ENCODE measurements at regions not wholly inside any gene's neighbourhood (a gene's known extent, or its start where the extent isn't known, plus 50 kb on each side); places are given as distances from the start of the nearest gene placed in this dataset.

DNA sequence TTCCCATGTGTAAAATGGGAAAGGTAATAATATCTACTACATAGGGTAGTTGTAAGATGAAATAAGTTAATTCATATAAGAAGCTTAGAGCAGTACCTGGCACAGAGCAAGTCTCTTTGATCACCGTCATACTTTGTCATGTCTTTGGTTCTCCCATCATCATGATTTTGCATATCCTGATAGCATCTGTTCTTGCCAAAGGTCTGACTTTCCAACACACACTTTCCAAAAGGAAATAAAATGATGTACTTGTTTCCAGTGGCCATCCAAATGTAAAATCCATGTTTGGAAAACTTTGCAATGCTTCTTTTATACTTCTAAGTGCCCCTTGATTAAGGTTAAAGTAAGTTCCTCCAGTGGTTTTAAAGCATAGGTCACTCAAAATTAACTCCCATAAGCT, 266.9 kb upstream of the PTGER4 start:
- DNase-seq: no peak

DNA sequence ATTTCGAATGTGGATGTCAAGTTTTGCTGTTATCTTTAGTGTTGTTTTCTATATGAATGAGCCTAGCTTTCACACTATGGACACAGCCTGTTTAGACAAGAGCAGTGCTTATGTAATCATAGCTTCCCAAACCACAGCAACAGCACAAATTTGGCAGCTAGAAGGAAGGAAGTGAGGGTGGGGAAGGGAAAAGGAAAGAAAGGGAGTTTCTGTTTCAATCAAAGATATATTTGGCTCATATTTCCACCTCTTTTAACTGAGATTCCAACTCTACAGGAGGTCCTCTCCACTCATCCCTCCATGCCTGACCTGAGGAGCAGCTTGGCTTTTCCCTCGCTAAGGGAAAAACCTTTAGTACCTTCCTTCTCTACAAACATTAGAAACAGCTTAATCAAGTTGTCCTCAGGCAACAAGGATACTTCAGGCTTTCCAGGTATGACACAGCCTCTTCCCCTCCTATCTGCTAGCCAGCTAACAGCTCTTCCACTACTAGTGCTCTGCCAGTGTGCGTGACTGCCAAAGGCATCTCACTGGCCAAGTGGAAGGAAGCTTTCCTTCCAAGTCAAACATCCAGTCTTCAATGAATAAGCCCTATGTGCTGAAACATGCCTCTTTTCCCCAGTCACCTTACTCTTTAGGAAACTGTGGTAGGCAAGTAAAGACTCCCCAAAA, 268.6 kb upstream of the PTGER4 start:
- no peak for DNase-seq

DNA sequence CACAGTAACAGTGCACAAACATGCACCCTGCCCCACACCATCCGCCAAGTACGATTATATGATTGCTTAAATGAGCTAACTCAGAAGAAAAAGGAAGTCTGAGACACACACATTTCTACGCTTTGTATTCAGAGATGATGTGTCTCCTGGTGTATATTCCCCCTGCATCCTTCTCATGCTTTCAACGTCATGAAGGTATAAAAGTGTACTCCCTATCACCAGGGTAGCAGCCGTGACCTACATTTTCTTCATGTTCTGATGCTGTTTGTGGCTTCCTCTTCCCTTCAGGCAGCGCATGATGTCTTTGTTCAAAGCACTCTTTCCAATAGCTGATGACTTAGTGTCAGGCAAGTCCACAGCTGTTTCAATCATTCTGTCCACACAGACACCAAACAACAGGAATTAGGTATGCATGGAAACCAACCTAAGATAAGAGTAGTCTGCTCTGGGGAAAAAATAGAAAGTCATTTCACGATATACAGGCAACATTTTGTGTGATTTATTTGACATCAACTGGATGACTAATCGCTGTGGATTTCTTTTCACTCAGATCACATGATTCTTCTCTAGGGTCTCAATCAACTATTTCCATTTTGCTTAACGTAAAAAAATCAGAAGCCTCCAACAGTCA, 269.4 kb upstream of the PTGER4 start:
- DNase-seq: peak in 1 of 2 donors; percentile 61

DNA sequence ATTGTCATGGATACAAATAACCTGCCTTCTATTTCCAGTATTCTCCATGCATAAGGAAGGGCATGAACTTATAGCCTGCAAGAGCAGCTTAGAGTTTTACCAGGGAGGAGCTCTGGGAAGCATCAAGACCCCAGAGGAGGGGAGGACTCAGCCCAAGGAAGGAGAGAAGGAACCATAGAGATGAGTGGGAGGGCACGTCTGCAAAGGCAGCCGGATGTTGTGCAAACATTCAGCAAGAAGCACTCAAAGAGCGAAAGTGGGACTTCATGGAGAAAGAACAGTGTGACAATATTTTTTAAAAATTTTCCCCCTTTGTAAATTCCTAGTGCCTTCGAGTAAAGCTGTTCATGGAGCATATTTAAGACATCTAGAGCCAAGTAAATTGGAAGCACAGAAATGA, 270.1 kb upstream of the PTGER4 start:
- DNase-seq: no peak

DNA sequence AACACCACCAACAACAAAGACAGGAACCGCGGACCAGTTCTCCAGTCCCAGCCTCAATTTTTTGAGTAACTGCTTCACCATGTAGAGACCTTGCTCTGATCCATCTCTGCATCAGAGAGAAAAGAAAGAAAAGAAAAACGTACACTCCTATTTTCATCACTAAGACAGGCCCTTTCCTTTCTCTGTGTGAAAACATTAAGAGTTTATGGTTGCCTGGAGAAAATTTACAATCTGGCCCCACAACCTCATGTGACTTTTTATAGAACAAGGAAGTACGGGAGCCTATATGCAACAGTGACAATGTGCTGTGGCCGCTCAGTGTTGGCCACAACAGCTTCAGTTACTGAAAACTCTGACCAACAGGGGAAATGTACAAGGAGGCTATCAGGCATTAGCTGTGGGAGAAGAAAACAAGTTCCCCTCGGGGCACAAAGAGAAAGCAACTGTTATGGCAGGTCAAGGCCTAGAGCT, 272.9 kb upstream of the PTGER4 start:
- DNase-seq: no peak

DNA sequence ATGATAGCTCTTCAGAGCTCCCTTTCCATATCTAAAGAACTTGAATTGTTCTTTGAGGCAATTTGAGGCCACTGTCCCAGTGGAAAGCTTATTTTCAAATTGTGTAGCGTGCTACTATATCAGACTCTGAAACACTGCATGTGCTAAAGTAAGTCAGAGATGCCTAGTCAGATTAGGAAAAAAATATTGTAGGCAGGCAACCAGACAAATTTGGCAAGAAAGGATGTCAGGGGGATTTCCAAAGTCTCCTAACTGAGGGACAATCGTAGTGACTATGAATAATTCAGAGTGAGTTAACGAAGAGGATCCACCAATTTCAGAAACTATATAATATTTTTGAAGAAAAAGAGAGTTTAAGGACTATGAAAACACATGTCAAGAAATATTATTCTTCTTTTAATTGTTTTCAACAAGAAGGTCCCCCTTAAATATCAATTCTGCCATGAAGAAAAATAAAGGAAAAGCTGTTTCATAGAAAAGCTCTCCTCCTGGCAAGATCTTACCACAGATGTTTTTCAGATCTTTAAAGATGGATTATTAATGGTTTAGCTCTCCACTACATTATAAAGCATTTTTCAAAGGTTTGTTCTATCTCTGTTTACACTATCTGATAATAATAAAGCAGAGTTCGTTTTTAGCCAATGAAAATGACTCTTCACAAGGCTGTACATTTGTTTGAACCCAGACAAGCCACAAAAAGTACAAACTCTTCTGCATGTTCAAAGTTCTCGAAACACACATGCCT, 273.5 kb upstream of the PTGER4 start:
- DNase-seq: no peak

DNA sequence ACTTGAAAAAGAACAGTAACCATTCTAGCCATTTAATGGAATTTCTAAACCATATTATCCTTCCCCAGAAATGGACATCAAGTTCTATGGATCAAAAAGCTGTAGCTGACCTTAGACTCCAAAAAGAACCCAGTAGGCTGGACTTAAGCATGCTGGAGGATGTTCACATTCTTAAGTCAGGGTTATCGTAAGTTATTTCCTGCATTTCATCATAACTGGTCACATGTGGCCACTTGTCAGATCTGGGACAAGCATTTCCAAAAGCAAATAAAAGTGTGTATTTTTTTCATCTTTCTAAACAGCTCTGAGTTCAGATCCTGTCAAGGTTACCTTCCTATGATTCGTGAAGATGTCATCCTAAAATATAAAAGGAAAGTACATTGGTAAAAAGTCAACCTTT, 274.5 kb upstream of the PTGER4 start:
- DNase-seq: no peak

DNA sequence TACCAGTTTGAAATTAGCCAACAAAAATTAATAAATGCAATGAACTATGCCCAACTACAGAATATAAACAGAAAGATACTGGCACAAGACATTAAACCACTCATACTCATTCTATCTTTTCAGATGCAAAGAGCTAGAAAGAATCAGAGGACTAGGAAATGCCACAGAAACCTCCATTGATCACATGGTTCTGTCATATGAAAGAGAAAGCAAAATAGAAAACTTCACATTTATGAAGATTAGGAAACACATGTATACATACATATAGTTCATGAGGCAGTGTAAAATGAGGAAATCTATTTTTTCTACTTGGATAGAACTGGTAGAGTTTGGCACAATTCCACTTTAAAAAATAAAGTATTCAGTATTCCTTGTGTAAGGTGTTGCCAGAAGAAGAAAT, 275.1 kb upstream of the PTGER4 start:
- no peak for DNase-seq

DNA sequence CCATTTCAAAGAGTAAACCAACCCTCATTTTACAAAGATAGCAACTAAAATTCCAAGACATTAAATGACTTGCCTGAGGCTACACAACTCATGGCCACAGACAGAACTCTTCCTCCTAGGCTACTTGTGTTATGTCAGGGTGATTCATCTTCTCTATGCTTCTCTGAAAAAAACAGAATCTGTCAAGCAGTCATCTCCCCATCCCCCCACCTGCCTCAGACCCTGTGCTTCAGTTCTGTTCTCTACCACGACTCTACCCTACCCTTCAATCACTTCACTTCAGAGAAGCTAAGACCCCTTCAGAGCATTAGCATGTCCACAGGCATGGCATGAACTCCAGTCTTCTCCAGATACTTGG, 277.7 kb upstream of the PTGER4 start:
- no peak for DNase-seq

DNA sequence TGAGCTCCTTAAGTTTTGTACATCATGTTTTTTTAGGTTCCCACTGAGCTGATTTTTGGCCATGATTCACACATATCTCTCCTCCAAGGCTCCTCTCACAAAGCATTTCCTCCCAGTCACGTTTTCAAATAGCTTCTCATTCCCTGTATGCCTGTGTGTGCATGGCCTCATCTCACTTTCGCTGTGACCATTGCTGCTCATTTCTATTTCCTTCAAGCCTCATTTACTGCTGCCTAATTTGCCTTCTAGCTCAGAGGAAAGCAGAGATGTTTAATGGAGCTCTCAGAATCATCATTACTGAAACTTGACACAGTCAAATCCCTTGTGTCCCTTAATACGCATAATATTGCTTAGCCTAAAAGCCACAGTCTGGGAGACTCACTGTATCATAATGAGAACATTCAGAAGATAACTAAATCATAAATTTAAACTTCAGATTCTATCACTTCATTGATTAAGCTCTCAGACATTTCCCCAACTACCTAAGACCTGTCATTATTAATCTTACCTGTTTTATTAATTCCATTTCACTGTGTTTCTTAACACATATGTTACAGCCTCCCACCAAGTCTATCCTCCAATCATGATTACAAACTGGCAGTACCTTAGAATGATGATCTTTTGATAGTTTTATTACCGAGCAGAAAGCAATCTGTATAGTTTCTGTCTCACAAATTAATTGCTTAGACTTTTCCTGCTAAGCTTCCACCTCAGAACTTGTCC, 278.3 kb upstream of the PTGER4 start:
- no peak for DNase-seq

DNA sequence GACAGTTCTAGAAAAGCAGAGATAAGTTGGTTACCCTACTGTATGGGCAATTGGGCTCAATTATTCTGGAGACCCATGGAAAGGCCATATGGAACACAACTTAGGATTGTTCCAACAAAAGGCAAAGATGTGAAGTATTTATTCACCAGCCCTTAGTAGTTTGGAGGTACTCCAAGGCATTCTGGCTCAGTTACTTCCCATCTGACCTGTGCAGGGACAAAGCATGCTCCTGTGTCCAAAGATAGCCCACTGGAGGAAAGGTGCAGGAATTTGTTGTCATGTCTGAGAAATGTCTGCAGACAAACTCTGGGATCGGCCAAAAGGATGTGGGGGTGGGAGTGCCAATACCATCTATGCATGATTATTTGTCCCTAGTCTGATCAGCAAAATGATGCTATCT, 279.5 kb upstream of the PTGER4 start:
- DNase-seq: no peak

DNA sequence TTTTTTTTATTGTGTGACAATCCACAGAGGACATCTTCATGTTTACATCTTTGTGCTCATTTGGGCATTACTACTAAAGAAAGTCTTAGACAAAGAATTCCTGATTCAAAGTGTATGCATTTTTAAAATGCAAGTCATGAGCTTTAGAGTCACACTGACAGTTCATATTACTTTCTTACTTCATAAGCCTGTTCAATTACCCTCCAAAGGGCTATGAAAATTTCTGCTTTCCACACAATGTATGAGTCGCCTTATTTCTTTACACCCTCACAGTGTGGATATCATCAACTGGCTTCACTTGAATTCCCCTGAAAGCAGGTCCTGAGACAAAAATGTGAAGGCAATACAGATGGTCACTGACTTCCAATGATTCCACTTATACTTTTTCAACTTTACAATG, 280.4 kb upstream of the PTGER4 start:
- no peak for DNase-seq

DNA sequence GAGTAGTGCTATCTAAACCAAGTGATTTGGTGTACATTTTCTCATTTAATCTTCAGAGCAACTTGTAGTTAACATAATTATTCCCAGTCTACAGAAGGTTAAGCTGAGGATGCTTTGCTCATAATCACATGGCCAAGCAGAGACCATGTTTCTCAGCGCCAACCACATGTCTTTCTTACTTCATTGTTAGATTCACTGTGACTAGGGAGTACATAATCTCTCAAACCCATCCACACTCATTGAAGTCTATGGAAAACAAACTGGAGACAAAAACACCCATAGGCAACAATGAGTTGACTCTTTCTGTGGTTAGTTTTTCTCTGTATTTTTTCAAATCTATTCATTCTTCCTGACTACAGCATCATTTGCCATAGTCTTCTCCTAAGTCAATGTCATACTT, 281.7 kb upstream of the PTGER4 start:
- no peak for DNase-seq

DNA sequence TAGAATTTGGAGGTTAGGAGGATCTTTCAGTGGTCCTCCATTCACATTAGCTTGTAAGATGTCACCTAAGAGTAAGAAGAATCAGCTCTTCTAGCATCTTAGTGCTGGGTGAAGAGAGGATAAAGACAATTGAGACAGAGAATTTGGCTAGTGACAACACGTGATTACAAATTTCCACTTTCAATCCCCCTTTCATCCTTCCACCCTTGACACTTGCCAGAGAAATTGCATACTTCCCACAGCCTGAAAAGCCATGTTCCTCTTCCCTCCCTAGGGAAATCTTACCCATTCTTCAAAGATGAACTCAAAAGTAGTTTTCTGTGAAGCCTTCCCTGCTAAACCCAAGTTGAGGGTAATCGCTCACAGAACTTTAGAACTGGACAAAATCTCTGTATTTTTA, 282.6 kb upstream of the PTGER4 start:
- no peak for DNase-seq

DNA sequence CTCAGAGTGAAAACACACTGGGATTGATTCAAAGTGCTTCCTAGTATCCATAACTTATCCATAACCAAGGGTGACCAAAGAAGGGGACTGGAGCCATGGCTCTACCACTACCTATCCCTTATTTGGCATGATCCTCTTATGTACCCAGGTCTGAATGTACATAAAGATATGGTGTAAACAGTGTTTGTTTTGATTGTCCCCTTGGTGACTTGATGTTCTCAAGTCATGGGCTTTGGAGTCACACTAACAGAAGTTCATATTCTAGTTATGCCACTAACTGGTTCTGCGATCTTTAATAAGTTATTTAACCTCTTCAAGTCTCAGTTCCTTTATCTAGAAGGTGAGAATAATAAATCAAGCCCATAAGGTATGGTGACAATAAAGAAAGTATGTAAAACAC, 283.4 kb upstream of the PTGER4 start:
- DNase-seq: no peak

DNA sequence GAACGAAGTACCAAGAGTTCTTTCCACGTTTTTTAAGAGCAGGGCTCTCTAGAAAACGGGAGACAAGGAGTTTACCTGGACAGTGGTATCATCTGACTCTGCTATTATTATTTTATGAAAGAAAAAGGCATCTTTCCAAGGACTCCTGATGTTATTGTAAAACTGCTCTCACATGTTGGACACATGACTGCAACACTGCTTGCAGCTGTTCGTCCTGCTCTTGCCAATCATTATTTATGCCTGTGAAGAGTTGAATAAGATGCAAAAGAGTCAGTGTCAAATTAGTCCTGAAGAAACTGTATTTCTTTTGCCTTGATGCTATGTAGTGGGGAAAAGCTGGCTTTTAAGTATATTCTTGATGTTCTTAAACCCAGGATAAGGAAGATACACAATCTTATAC, 284.5 kb upstream of the PTGER4 start:
- no peak for DNase-seq

DNA sequence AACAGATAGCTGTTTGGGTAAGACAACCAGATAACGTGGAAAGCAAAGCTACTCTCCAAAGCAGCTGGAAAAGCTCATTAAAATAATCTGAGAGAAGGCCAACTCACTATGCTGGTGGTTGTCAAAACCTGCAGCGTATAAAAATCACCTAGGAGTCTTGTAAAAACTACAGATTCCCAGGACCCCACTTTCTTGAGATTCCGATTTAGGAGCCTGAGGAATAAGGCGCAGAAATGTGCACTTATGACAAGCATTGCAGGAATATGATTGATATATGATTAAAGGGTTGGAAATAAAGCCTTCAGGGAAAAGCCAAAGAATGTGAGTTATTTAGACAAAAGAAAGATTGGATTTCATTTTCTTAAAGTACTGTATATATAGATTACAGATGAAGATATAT, 285.0 kb upstream of the PTGER4 start:
- DNase-seq: no peak

DNA sequence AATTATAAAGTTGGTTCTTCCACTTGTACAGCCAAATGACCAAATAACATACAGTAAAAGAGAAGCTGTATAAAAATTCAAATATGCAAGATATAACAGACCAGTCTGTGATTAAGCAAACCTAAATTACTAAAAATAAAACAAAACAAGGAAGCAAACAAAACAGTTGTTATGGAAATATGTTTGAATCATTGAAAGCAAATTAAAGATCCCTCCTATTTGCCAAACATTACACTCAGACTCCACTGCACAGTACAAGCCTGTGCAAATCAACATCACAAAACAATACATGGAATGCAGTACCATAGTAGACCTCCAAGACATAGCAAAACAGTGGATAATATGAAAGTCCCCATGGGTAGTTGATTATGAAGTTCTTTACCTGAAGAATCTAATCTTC, 288.1 kb upstream of the PTGER4 start:
- DNase-seq: no peak

DNA sequence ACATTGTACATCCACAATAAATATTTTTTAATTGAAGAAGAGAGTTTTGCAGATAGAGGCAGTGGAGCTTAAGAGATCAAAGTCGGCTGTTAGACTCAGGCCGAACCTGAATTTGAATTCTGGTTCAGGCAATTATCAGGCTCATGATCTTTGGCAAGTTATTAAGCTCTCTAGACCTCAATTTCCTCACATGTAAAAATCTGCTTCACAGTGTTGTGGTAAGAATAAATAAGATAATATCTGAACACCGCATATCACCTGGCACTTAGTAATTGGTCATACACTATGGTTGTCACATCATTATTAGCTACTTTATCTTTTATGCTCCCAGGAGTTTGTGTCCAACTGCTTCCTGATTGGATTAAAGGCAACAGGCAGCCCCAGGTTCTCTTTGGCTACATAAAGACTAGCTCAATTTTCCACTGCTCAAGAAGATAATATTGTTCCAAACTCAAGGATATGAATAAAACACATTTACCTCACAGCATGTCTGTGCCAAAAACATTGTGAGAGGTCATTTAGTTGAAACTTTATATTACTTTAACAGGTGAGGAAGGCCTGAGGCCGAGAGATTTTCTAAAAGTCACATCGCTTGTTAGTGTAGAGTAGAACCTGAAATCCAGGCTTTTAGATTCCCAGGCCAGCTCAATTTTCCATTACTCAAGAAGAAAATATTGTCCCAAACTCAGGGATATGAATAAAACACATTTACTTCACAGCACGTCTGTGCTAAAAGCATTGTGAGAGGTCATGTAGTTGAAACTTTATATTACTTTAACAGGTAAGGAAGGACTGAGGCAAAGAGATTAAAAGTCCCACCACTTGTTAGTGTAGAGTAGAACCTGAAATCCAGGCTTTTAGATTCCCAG, 289.2 kb upstream of the PTGER4 start:
- DNase-seq: no peak

DNA sequence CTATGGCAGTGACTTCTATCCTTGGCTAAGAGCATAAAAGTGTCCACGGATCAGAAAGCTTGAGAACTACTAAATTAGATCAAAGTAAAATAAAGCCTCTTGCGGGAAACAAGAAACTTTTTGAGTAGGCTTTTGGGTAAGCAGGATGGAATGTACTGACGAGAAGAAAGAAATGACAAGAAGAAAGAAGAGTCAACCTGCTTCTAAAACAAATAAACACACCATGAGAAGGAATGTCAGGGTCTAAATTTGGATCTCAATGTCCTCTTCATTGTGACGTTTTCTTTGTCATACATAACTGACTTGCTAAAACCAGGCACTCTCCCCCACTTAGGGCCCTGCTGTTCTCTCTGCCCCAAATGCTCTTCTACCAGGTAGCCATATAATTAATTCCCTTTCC, 290.1 kb upstream of the PTGER4 start:
- no peak for DNase-seq

DNA sequence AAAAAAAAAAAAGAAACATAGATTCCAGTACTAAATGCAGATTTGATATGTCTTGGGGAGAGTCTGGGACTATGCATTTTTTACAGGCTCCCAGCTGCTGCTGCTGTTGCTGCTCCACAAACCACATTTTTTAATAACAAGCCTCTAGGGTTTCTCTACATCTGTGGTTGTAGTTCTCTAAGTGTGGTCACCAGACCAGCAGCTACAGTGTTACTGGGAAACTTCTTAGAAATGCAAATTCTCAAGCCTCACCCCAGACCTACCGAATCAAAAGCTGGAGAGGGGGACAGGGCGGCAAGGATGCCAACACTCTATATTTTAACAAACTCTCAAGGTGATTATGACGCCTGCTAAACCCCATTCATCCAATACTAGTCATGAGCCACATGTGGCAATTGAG, 293.4 kb upstream of the PTGER4 start:
- no peak for DNase-seq

DNA sequence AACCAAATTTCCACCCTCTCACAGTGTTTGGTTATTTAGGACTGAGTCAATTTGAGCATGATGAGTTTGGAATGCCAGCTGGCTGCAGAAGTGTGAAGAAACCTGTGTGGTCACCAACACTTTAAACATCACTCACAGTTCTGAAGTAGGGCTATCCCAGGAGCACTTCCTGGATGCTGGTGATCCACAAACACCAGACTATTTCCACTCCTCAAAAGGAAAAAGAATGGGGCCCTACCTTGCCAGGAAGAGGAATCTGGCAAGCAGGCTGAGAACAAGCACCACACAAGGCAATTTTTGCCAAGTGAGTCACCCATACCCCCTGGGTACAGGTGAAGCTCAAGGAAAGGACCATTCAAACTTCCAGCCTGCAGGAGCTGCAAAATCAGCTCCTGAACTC, 294.2 kb upstream of the PTGER4 start:
- DNase-seq: no peak
